SU-DHL-6 (cell line): ENCODE measurements at regions not wholly inside any gene's neighbourhood (a gene's known extent, or its start where the extent isn't known, plus 50 kb on each side); places are given as distances from the start of the nearest gene placed in this dataset.

Experiments used
- H2AFZ ChIP-seq: fragments of 200-600 bp; sonication (generic); 2 replicates; pipeline ENCODE4 v1.6.1; 2014; ENCODE audit warnings: low read depth, mild to moderate bottlenecking, moderate library complexity, mixed read lengths, antibody characterized with exemption, low read length; ENCODE audit not compliant: severe bottlenecking
- H3F3A ChIP-seq: fragments of 200-600 bp; shearing (Covaris generic); 2 replicates; pipeline ENCODE4 v1.6.0; 2016; ENCODE audit warnings: antibody characterized with exemption, mild to moderate bottlenecking; ENCODE audit not compliant: insufficient read depth
- H3K27ac ChIP-seq: fragments of 200-600 bp; sonication (generic); 2 replicates; pipeline ENCODE4 v1.5.1; 2016; ENCODE audit warnings: low read depth, mild to moderate bottlenecking, low read length, moderate library complexity, mixed read lengths
- H3K27me3 ChIP-seq: fragments of 200-600 bp; sonication (generic), shearing (Covaris generic); 2 replicates; pipeline ENCODE4 v1.6.0; 2014; ENCODE audit warnings: mild to moderate bottlenecking, low read length
- H3K36me3 ChIP-seq: fragments of 200-600 bp; sonication (generic); 2 replicates; pipeline ENCODE4 v1.6.1; 2014; ENCODE audit warnings: mild to moderate bottlenecking, low read length, mixed read lengths
- H3K4me2 ChIP-seq: fragments of 300-600, 200-600 bp; shearing (Covaris generic), sonication (generic); 2 replicates; pipeline ENCODE4 v1.6.0; 2014; ENCODE audit warnings: low read length, low read depth, mild to moderate bottlenecking; ENCODE audit not compliant: poor library complexity, severe bottlenecking
- H3K4me3 ChIP-seq: fragments of 200-600 bp; sonication (generic); 2 replicates; pipeline ENCODE4 v1.5.1; 2014; ENCODE audit warnings: antibody characterized with exemption, low read length, mild to moderate bottlenecking, mixed read lengths; ENCODE audit not compliant: insufficient read depth, poor library complexity, severe bottlenecking
- H3K79me2 ChIP-seq: fragments of 200-600 bp; sonication (generic); 2 replicates; pipeline ENCODE4 v1.6.1; 2014; ENCODE audit warnings: mild to moderate bottlenecking, low read length, moderate library complexity; ENCODE audit not compliant: insufficient read depth
- H3K9ac ChIP-seq: fragments of 200-600 bp; sonication (generic); 2 replicates; pipeline ENCODE4 v1.7.0; 2014; ENCODE audit warnings: mild to moderate bottlenecking, low read length
- H3K9me2 ChIP-seq: fragments of 200-600 bp; sonication (generic); replicated peaks from 2 replicates; pipeline ENCODE4 v1.6.1; 2014; ENCODE audit warnings: low read length; ENCODE audit not compliant: insufficient read depth
- H3K9me3 ChIP-seq: fragments of 200-600 bp; sonication (generic); 2 replicates; pipeline ENCODE4 v1.6.1; 2014; ENCODE audit warnings: low read length, mixed read lengths; ENCODE audit not compliant: insufficient read depth
- H4K20me1 ChIP-seq: fragments of 200-600 bp; sonication (generic); 2 replicates; pipeline ENCODE4 v1.6.1; 2014; ENCODE audit warnings: low read depth, mild to moderate bottlenecking, antibody characterized with exemption, low read length, moderate library complexity, mixed read lengths
- CTCF ChIP-seq: fragments of 200-600 bp; sonication (generic); IDR thresholded peaks from one replicate; pipeline ENCODE4 v1.5.1; 2017; ENCODE audit warnings: antibody characterized with exemption, mild to moderate bottlenecking, low read length, moderate library complexity; ENCODE audit not compliant: insufficient read depth, poor library complexity, severe bottlenecking
- EZH2phosphoT487 ChIP-seq: fragments of 200-600 bp; sonication (generic), shearing (Covaris generic); conservative IDR thresholded peaks from 2 replicates; pipeline ENCODE4 v1.6.1; 2018; ENCODE audit warnings: mild to moderate bottlenecking, antibody characterized with exemption, low read length, moderate library complexity, mixed read lengths

GRCh38 chr13:59343993-59344822 is 819.5 kb downstream of the DIAPH3 start:
- Histone ChIP-seq H3K4me3 (no peak overlapping the region), H2AFZ (no peak overlapping the region), H3K27me3 (no peaks in the 10 kb centered on the region), H3K9me2 (no peaks in the 10 kb centered on the region), H3K4me2 (no peak overlapping the region), H3K9ac (no peak overlapping the region), H3K36me3 (no peaks in the 10 kb centered on the region), H3K79me2 (no peaks in the 10 kb centered on the region), H3K9me3 (no peaks in the 10 kb centered on the region), H4K20me1 (no peaks in the 10 kb centered on the region), H3K27ac (no peak overlapping the region), H3F3A (no peaks in the 10 kb centered on the region)
- TF ChIP-seq EZH2phosphoT487, result no peak
- TF ChIP-seq CTCF, result no peak

- H4K20me1 ChIP-seq, result no peaks in the 10 kb centered on the region
- no peaks in the 10 kb centered on the region for H3K9me3 ChIP-seq
- no peaks in the 10 kb centered on the region for H3K27me3 ChIP-seq
- no peak overlapping the region for H3K9ac ChIP-seq
- TF ChIP-seq CTCF, result no peak
- TF ChIP-seq EZH2phosphoT487, result no peak
- no peak overlapping the region for H3K4me2 ChIP-seq
- H3K9me2 ChIP-seq, result no peaks in the 10 kb centered on the region
- no peaks in the 10 kb centered on the region for H3K36me3 ChIP-seq
- no peak overlapping the region for H3K27ac ChIP-seq
- no peaks in the 10 kb centered on the region for H3F3A ChIP-seq
- H3K79me2 ChIP-seq, result no peaks in the 10 kb centered on the region
- no peak overlapping the region for H3K4me3 ChIP-seq
- H2AFZ ChIP-seq, result no peak overlapping the region
Measured at GRCh38 chr13:59345311-59345710, 818.4 kb downstream of the DIAPH3 start.

GRCh38 chr13:59346999-59347723 is 816.6 kb downstream of the DIAPH3 start:
- Histone ChIP-seq H3K4me3 (no peak overlapping the region), H3K27ac (no peak overlapping the region), H3K9me2 (no peaks in the 10 kb centered on the region), H3K36me3 (no peaks in the 10 kb centered on the region), H3K9me3 (no peaks in the 10 kb centered on the region), H3F3A (no peaks in the 10 kb centered on the region), H3K9ac (no peak overlapping the region), H3K27me3 (no peaks in the 10 kb centered on the region), H3K4me2 (no peak overlapping the region), H4K20me1 (no peaks in the 10 kb centered on the region), H2AFZ (no peak overlapping the region), H3K79me2 (no peaks in the 10 kb centered on the region)
- no peak for TF ChIP-seq EZH2phosphoT487
- TF ChIP-seq CTCF, result no peak
